ENCODE measurements at regions not wholly inside any gene's neighbourhood (a gene's known extent, or its start where the extent isn't known, plus 50 kb on each side); places are given as distances from the start of the nearest gene placed in this dataset.

DNA sequence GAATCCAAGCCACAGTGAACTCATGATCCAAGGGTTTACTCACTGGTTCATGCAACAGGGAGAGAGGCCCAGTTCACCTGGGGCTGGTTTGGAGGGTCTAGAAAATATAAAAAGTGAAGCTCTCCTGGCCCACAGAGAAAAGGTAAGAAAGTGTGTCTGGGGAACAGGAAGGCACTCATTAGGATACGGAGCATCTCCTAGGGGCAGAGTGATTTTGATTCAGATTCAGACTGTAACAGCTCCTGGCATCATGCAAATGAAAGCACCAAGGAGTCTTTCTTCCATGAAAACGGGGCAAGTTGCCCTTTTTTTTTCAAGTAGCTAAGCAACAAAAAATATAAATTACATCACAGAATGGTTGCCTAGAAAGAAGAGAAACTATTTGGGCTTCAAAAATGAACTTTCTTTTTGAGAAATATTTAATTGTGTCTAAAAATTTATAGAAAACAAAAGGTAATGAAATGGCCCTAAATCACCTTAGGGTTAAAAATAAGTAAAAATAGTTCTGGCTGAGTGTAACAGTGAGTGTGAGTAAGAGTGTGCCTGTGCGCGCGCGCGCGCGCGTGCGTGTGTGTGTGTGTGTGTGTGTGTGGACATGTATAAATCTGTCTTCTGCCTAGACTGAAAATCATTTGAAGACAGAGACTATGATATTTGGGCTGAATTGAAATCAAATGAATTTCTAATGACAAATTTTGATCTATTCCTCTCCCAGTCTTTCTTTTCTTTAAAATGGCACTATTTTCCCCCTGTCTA, 177.8 kb upstream of the ZNF462 start:
- no peaks in the 10 kb centered on the region for H3K79me2 ChIP-seq (ENCODE audit: insufficient read depth, low read length)
- H4K8ac ChIP-seq (replicated peaks; ENCODE audit: insufficient read length, low read depth, low read length), result no peak overlapping the region
- H3K27ac ChIP-seq (ENCODE audit: insufficient read length, low read depth, low read length), result peak overlapping the region; percentile 26
- H3K4ac ChIP-seq (ENCODE audit: low read depth, low read length), result no peak overlapping the region
- peak overlapping the region; percentile 69; the same call in 1 of the 2 replicates for H3K14ac ChIP-seq (ENCODE audit: insufficient read depth, low read length)
- no peaks in the 10 kb centered on the region for H3K23me2 ChIP-seq (ENCODE audit: insufficient read length, low read depth, low read length, poor library complexity, severe bottlenecking)
- H3K79me1 ChIP-seq (ENCODE audit: insufficient read depth, low read depth, low read length, poor library complexity, severe bottlenecking), result no peaks in the 10 kb centered on the region
- no peak overlapping the region for H3K9ac ChIP-seq (ENCODE audit: extremely low read depth, insufficient read length, low read length)
- H3K9me3 ChIP-seq (ENCODE audit: control insufficient read depth, low read depth, low read length), result no peaks in the 10 kb centered on the region
- Mint-ChIP-seq H3K9me3 (peaks cover 0 to 3% of the 10 kb centered on the region in 2 experiments; a peak in 2 of 5 replicates), H3K4me1 (peaks cover 15 to 25% of the 10 kb centered on the region in 2 experiments), H3K27me3 (ENCODE audit: low read depth) (no peaks in the 10 kb centered on the region), H3K36me3 (ENCODE audit: insufficient read depth in 1 of 3, low read depth in 3 of 3) (no peaks in the 10 kb centered on the region; a peak in 1 of 7 replicates), H3K27ac (peak overlapping the region; percentile 86 to 95 (median 89)), H3K4me3 (peak overlapping the region in 1 of 2 experiments; percentile 58; a peak in 4 of 5 replicates)
- H3K18ac ChIP-seq (ENCODE audit: insufficient read length, low read depth, low read length), result no peak overlapping the region
- H2BK20ac ChIP-seq (ENCODE audit: low read depth, low read length, poor library complexity, severe bottlenecking), result no peak overlapping the region
- no peaks in the 10 kb centered on the region for H4K20me1 ChIP-seq (ENCODE audit: control insufficient read depth, insufficient read depth, insufficient read length)
- H2BK15ac ChIP-seq (ENCODE audit: low read depth, low read length), result no peak overlapping the region
- H4K91ac ChIP-seq (ENCODE audit: insufficient read length, low read depth, low read length), result no peak overlapping the region
- peak overlapping the region; percentile 25 for H3K4me2 ChIP-seq (ENCODE audit: insufficient read depth, insufficient read length, low read length)
- H2BK120ac ChIP-seq (ENCODE audit: low read depth, low read length, poor library complexity, severe bottlenecking), result no peak overlapping the region
- H3K23ac ChIP-seq (ENCODE audit: insufficient read length, low read depth, low read length), result no peak overlapping the region
- no peak overlapping the region for H2BK5ac ChIP-seq (ENCODE audit: insufficient read length, low read length)
- no peak overlapping the region for H3K56ac ChIP-seq (ENCODE audit: insufficient read length, low read depth, low read length)
- TF ChIP-seq, protein P1, sequence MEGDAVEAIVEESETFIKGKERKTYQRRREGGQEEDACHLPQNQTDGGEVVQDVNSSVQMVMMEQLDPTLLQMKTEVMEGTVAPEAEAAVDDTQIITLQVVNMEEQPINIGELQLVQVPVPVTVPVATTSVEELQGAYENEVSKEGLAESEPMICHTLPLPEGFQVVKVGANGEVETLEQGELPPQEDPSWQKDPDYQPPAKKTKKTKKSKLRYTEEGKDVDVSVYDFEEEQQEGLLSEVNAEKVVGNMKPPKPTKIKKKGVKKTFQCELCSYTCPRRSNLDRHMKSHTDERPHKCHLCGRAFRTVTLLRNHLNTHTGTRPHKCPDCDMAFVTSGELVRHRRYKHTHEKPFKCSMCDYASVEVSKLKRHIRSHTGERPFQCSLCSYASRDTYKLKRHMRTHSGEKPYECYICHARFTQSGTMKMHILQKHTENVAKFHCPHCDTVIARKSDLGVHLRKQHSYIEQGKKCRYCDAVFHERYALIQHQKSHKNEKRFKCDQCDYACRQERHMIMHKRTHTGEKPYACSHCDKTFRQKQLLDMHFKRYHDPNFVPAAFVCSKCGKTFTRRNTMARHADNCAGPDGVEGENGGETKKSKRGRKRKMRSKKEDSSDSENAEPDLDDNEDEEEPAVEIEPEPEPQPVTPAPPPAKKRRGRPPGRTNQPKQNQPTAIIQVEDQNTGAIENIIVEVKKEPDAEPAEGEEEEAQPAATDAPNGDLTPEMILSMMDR (conservative IDR thresholded peaks at IDR 0.05), result no peak
- H2BK12ac ChIP-seq (ENCODE audit: insufficient read length, low read depth, low read length), result peak overlapping the region; percentile 97
- H4K5ac ChIP-seq (ENCODE audit: insufficient read length, low read depth, low read length), result no peak overlapping the region
- peak overlapping the region; percentile 65 for H2AFZ ChIP-seq (ENCODE audit: low read length)
- DNase-seq, result no peak
- peak overlapping the region; percentile 57 for H2AK5ac ChIP-seq (ENCODE audit: insufficient read length, low read length)
- no CpG with 5 or more reads among the region's 11 CpGs for WGBS (ENCODE audit: extremely low coverage, insufficient read length, low lambda C conversion rate)
- peaks cover 6% of the 10 kb centered on the region; the same call in 1 of the 2 replicates for H3K4me1 ChIP-seq (ENCODE audit: insufficient read depth, low read length)
- no peak overlapping the region for H3T11ph ChIP-seq (ENCODE audit: low read length)
- H3K27me3 ChIP-seq (ENCODE audit: insufficient read depth, low read length), result no peaks in the 10 kb centered on the region

Measured in H9 (cell line).